ENCODE measurements at regions not wholly inside any gene's neighbourhood (a gene's known extent, or its start where the extent isn't known, plus 50 kb on each side); places are given as distances from the start of the nearest gene placed in this dataset.
"Not testable (repeated sequence)": the region's sequence is repeated elsewhere in the genome, so short reads cannot be mapped to it uniquely, and the experiment has no call there.

- intact Hi-C loops (cut with micrococcal nuclease): no loop called here
- CTCF ChIA-PET: no interaction called here
- POLR2A ChIA-PET: no interaction called here
- Mint-ChIP-seq H3K27me3 (no peaks in the 10 kb centered on the region), H3K27ac (no peak overlapping the region), H3K9me3 (peaks cover 3% of the 10 kb centered on the region), H3K36me3 (no peaks in the 10 kb centered on the region), H3K4me1 (ENCODE audit: low read depth) (no peaks in the 10 kb centered on the region), H3K4me3 (no peak overlapping the region)
- DNase-seq: no peak
Measured at GRCh38 chr5:100708645-100709171, 173.5 kb downstream of the FAM174A start.

- no peak overlapping the region for H3K27ac Mint-ChIP-seq
- H3K36me3 Mint-ChIP-seq: no peaks in the 10 kb centered on the region
- H3K4me3 Mint-ChIP-seq: no peak overlapping the region
- ChIA-PET CTCF (no interaction called here), POLR2A (no interaction called here)
- peaks cover 3% of the 10 kb centered on the region for H3K4me1 Mint-ChIP-seq (ENCODE audit: low read depth)
- peaks cover 2% of the 10 kb centered on the region for H3K9me3 Mint-ChIP-seq
- intact Hi-C loops (cut with micrococcal nuclease): no loop called here
- no peak for DNase-seq
- H3K27me3 Mint-ChIP-seq: no peaks in the 10 kb centered on the region
Measured at GRCh38 chr5:100709771-100710170, 174.6 kb downstream of the FAM174A start.

- DNase-seq; H3K36me3 Mint-ChIP-seq; H3K4me3 Mint-ChIP-seq; H3K27me3 Mint-ChIP-seq; H3K4me1 Mint-ChIP-seq (ENCODE audit: low read depth); POLR2A ChIA-PET; CTCF ChIA-PET; H3K9me3 Mint-ChIP-seq; H3K27ac Mint-ChIP-seq: not testable (repeated sequence)
- intact Hi-C loops (cut with micrococcal nuclease): loop anchor here (5.0 kb wide), 1 partner anchor 47 kb away; no protein-coding TSS in a partner anchor
Measured at GRCh38 chr5:100714780-100715179, 179.6 kb downstream of the FAM174A start.

- Mint-ChIP-seq H3K9me3 (no peaks in the 10 kb centered on the region), H3K27ac (no peak overlapping the region), H3K4me1 (ENCODE audit: low read depth) (no peaks in the 10 kb centered on the region), H3K4me3 (no peak overlapping the region), H3K27me3 (no peaks in the 10 kb centered on the region), H3K36me3 (no peaks in the 10 kb centered on the region)
- no peak for DNase-seq
- POLR2A ChIA-PET: no interaction called here
- CTCF ChIA-PET: no interaction called here
- intact Hi-C loops (cut with micrococcal nuclease): no loop called here
Measured at GRCh38 chr5:100722657-100723056, 180.4 kb downstream of the ST8SIA4 start.

- Mint-ChIP-seq H3K4me3 (no peak overlapping the region), H3K27me3 (no peaks in the 10 kb centered on the region), H3K36me3 (no peaks in the 10 kb centered on the region), H3K27ac (no peak overlapping the region), H3K4me1 (ENCODE audit: low read depth) (no peaks in the 10 kb centered on the region), H3K9me3 (no peaks in the 10 kb centered on the region)
- ChIA-PET CTCF (no interaction called here), POLR2A (no interaction called here)
- DNase-seq: no peak
- intact Hi-C loops (cut with micrococcal nuclease): no loop called here
Measured at GRCh38 chr5:100723229-100723628, 179.9 kb downstream of the ST8SIA4 start.

- no peak for DNase-seq
- CTCF ChIA-PET: no interaction called here
- Mint-ChIP-seq H3K4me1 (ENCODE audit: low read depth) (no peaks in the 10 kb centered on the region), H3K36me3 (no peaks in the 10 kb centered on the region), H3K27me3 (no peaks in the 10 kb centered on the region), H3K27ac (no peak overlapping the region), H3K4me3 (no peak overlapping the region), H3K9me3 (no peaks in the 10 kb centered on the region)
- intact Hi-C loops (cut with micrococcal nuclease): no loop called here
- POLR2A ChIA-PET: no interaction called here
Measured at GRCh38 chr5:100726116-100726515, 177.0 kb downstream of the ST8SIA4 start.

GRCh38 chr5:100731768-100732167 is 171.3 kb downstream of the ST8SIA4 start:
- Mint-ChIP-seq H3K4me3 (peak overlapping the region; percentile 66), H3K36me3 (no peaks in the 10 kb centered on the region), H3K27me3 (no peaks in the 10 kb centered on the region), H3K4me1 (ENCODE audit: low read depth) (peaks cover 7% of the 10 kb centered on the region), H3K27ac (peak overlapping the region; percentile 34), H3K9me3 (no peaks in the 10 kb centered on the region)
- ChIA-PET POLR2A (no interaction called here), CTCF (interaction anchor here (0.6 kb wide), 1 partner anchor 298 kb away, joined by 3 read pairs; no protein-coding TSS in a partner anchor)
- DNase-seq: no peak
- intact Hi-C loops (cut with micrococcal nuclease): loop anchor here (2.0 kb wide), 1 partner anchor 171 kb away; the partner anchor contains the start of gene ST8SIA4

GRCh38 chr5:100746730-100747129 is 156.4 kb downstream of the ST8SIA4 start:
- intact Hi-C loops (cut with micrococcal nuclease): no loop called here
- Mint-ChIP-seq H3K36me3 (no peaks in the 10 kb centered on the region), H3K27me3 (peaks cover 1% of the 10 kb centered on the region), H3K4me1 (ENCODE audit: low read depth) (peaks cover 6% of the 10 kb centered on the region), H3K4me3 (no peak overlapping the region), H3K9me3 (no peaks in the 10 kb centered on the region), H3K27ac (no peak overlapping the region)
- POLR2A ChIA-PET: no interaction called here
- CTCF ChIA-PET: no interaction called here
- no peak for DNase-seq

- DNase-seq: no peak
- Mint-ChIP-seq H3K36me3 (no peaks in the 10 kb centered on the region), H3K4me1 (ENCODE audit: low read depth) (peaks cover 6% of the 10 kb centered on the region), H3K27ac (no peak overlapping the region), H3K27me3 (peaks cover 1% of the 10 kb centered on the region), H3K4me3 (no peak overlapping the region), H3K9me3 (no peaks in the 10 kb centered on the region)
- intact Hi-C loops (cut with micrococcal nuclease): no loop called here
- CTCF ChIA-PET: no interaction called here
- POLR2A ChIA-PET: no interaction called here
Measured at GRCh38 chr5:100749771-100750284, 153.3 kb downstream of the ST8SIA4 start.

GRCh38 chr5:100755435-100755834 is 147.6 kb downstream of the ST8SIA4 start:
- Mint-ChIP-seq H3K4me1 (ENCODE audit: low read depth) (no peaks in the 10 kb centered on the region), H3K27me3 (no peaks in the 10 kb centered on the region), H3K9me3 (no peaks in the 10 kb centered on the region), H3K36me3 (no peaks in the 10 kb centered on the region), H3K27ac (no peak overlapping the region), H3K4me3 (no peak overlapping the region)
- ChIA-PET CTCF (interaction anchor here (0.7 kb wide), 1 partner anchor 312 kb away, joined by 3 read pairs; no protein-coding TSS in a partner anchor), POLR2A (no interaction called here)
- intact Hi-C loops (cut with micrococcal nuclease): no loop called here
- no peak for DNase-seq
